Anterior cingulate cortex (tissue), 58 donors: ENCODE measurements at regions not wholly inside any gene's neighbourhood (a gene's known extent, or its start where the extent isn't known, plus 50 kb on each side); places are given as distances from the start of the nearest gene placed in this dataset.
"Not testable (repeated sequence)": the region's sequence is repeated elsewhere in the genome, so short reads cannot be mapped to it uniquely, and the experiment has no call there.

ENCODE experiments used
- DNase-seq, 58 donors: peaks; one replicate each; lab custom pipeline; 2025; lab: John Stamatoyannopoulos, UW

GRCh38 chr7:142638581-142638980 is 110.7 kb upstream of the PRSS1 start:
- DNase-seq = no peak

GRCh38 chr7:142637240-142637639 is 112.0 kb upstream of the PRSS1 start:
- DNase-seq = no peak

- no peak for DNase-seq
Observed at GRCh38 chr7:142636751-142637150, 112.5 kb upstream of the PRSS1 start.

GRCh38 chr7:142636107-142636506 is 113.2 kb upstream of the PRSS1 start:
- DNase-seq = not testable (repeated sequence)

- peak in 35 of 58 donors; percentile 5 to 72 (median 21) for DNase-seq
Observed at GRCh38 chr7:142632271-142633134, 116.8 kb upstream of the PRSS1 start.

GRCh38 chr7:142629588-142630260 is 119.5 kb upstream of the PRSS1 start:
- no peak for DNase-seq

GRCh38 chr7:142628945-142629344 is 120.3 kb upstream of the PRSS1 start:
- DNase-seq = no peak

- not testable (repeated sequence) for DNase-seq
Observed at GRCh38 chr7:142627223-142627622, 122.0 kb upstream of the PRSS1 start.

GRCh38 chr7:142626420-142627035 is 122.7 kb upstream of the PRSS1 start:
- peak in 13 of 58 donors; percentile 1 to 37 (median 8) for DNase-seq

- not testable (repeated sequence) for DNase-seq
Observed at GRCh38 chr7:142625216-142625615, 124.1 kb upstream of the PRSS1 start.

- DNase-seq = peak in 1 of 58 donors; percentile 23
Observed at GRCh38 chr7:142620402-142620801, 128.9 kb upstream of the PRSS1 start.

- no peak for DNase-seq
Observed at GRCh38 chr7:142618655-142619351, 130.5 kb upstream of the PRSS1 start.

GRCh38 chr7:142616842-142617241 is 132.4 kb upstream of the PRSS1 start:
- DNase-seq = no peak

GRCh38 chr7:142616121-142616643 is 133.1 kb upstream of the PRSS1 start:
- no peak for DNase-seq

- no peak for DNase-seq
Observed at GRCh38 chr7:142615508-142615907, 133.8 kb upstream of the PRSS1 start.

- no peak for DNase-seq
Observed at GRCh38 chr7:142614116-142614515, 135.2 kb upstream of the PRSS1 start.

- DNase-seq = no peak
Observed at GRCh38 chr7:142612237-142612881, 136.9 kb upstream of the PRSS1 start.

GRCh38 chr7:142611566-142612236 is 137.6 kb upstream of the PRSS1 start:
- DNase-seq = no peak
